ENCODE measurements at regions not wholly inside any gene's neighbourhood (a gene's known extent, or its start where the extent isn't known, plus 50 kb on each side); places are given as distances from the start of the nearest gene placed in this dataset.

- H3K4me2 ChIP-seq (ENCODE audit: low read depth, low read length, poor library complexity, severe bottlenecking), result no peak overlapping the region
- no peaks in the 10 kb centered on the region for H3K9me3 ChIP-seq (ENCODE audit: insufficient read depth, low read depth, low read length)
- TF ChIP-seq EZH2phosphoT487 (IDR thresholded peaks at IDR 0.05; ENCODE audit: borderline replicate concordance) (no peak), CTCF (conservative IDR thresholded peaks at IDR 0.05; ENCODE audit: low read length) (no peak)
- no peaks in the 10 kb centered on the region for H4K20me1 ChIP-seq (ENCODE audit: insufficient read depth, low read length, poor library complexity, severe bottlenecking)
- no peak overlapping the region for H3K9ac ChIP-seq (ENCODE audit: low read depth, low read length, poor library complexity, severe bottlenecking)
- H3K4me1 ChIP-seq (ENCODE audit: insufficient read depth, low read length, poor library complexity, severe bottlenecking), result no peaks in the 10 kb centered on the region
- no peaks in the 10 kb centered on the region for H3K9me2 ChIP-seq (replicated peaks; ENCODE audit: low read depth, low read length)
- no peak overlapping the region for H3K4me3 ChIP-seq (ENCODE audit: low read length, poor library complexity, severe bottlenecking)
- H3K27me3 ChIP-seq (ENCODE audit: insufficient read depth, low read length, poor library complexity, severe bottlenecking), result no peaks in the 10 kb centered on the region
- no peak overlapping the region for H2AFZ ChIP-seq (ENCODE audit: low read length)
- H3K36me3 ChIP-seq (ENCODE audit: insufficient read depth, low read length), result no peaks in the 10 kb centered on the region
- no peaks in the 10 kb centered on the region for H3F3A ChIP-seq (ENCODE audit: low read depth)
- no peaks in the 10 kb centered on the region for H3K79me2 ChIP-seq (ENCODE audit: insufficient read depth, low read length)
These were observed 1476.9 kb downstream of the ARAP2 start for GRCh38 chr4:34767407-34767806.

- Histone ChIP-seq H3K4me2 (ENCODE audit: low read depth, low read length, poor library complexity, severe bottlenecking) (no peak overlapping the region), H3K27me3 (ENCODE audit: insufficient read depth, low read length, poor library complexity, severe bottlenecking) (no peaks in the 10 kb centered on the region), H3K79me2 (ENCODE audit: insufficient read depth, low read length) (no peaks in the 10 kb centered on the region), H3K9me3 (ENCODE audit: insufficient read depth, low read depth, low read length) (no peaks in the 10 kb centered on the region), H3K4me3 (ENCODE audit: low read length, poor library complexity, severe bottlenecking) (no peak overlapping the region), H4K20me1 (ENCODE audit: insufficient read depth, low read length, poor library complexity, severe bottlenecking) (no peaks in the 10 kb centered on the region), H3K9ac (ENCODE audit: low read depth, low read length, poor library complexity, severe bottlenecking) (no peak overlapping the region), H3K36me3 (ENCODE audit: insufficient read depth, low read length) (no peaks in the 10 kb centered on the region), H2AFZ (ENCODE audit: low read length) (no peak overlapping the region), H3F3A (ENCODE audit: low read depth) (no peaks in the 10 kb centered on the region), H3K9me2 (replicated peaks; ENCODE audit: low read depth, low read length) (no peaks in the 10 kb centered on the region), H3K4me1 (ENCODE audit: insufficient read depth, low read length, poor library complexity, severe bottlenecking) (no peaks in the 10 kb centered on the region)
- TF ChIP-seq EZH2phosphoT487 (IDR thresholded peaks at IDR 0.05; ENCODE audit: borderline replicate concordance), result no peak
- no peak for TF ChIP-seq CTCF (conservative IDR thresholded peaks at IDR 0.05; ENCODE audit: low read length)
These were observed 1472.7 kb downstream of the ARAP2 start for GRCh38 chr4:34771632-34772031.

GRCh38 chr4:34790131-34790530 is 1454.2 kb downstream of the ARAP2 start:
- no peaks in the 10 kb centered on the region for H3K36me3 ChIP-seq (ENCODE audit: insufficient read depth, low read length)
- no peaks in the 10 kb centered on the region for H3K4me1 ChIP-seq (ENCODE audit: insufficient read depth, low read length, poor library complexity, severe bottlenecking)
- no peaks in the 10 kb centered on the region for H3K27me3 ChIP-seq (ENCODE audit: insufficient read depth, low read length, poor library complexity, severe bottlenecking)
- H3F3A ChIP-seq (ENCODE audit: low read depth), result no peaks in the 10 kb centered on the region
- no peak overlapping the region for H2AFZ ChIP-seq (ENCODE audit: low read length)
- no peak overlapping the region for H3K9ac ChIP-seq (ENCODE audit: low read depth, low read length, poor library complexity, severe bottlenecking)
- TF ChIP-seq CTCF (conservative IDR thresholded peaks at IDR 0.05; ENCODE audit: low read length), result no peak
- TF ChIP-seq EZH2phosphoT487 (IDR thresholded peaks at IDR 0.05; ENCODE audit: borderline replicate concordance), result no peak
- H3K79me2 ChIP-seq (ENCODE audit: insufficient read depth, low read length), result no peaks in the 10 kb centered on the region
- H3K9me3 ChIP-seq (ENCODE audit: insufficient read depth, low read depth, low read length), result no peaks in the 10 kb centered on the region
- H3K9me2 ChIP-seq (replicated peaks; ENCODE audit: low read depth, low read length), result no peaks in the 10 kb centered on the region; the same call in 1 of the 2 replicates
- no peak overlapping the region for H3K4me2 ChIP-seq (ENCODE audit: low read depth, low read length, poor library complexity, severe bottlenecking)
- H4K20me1 ChIP-seq (ENCODE audit: insufficient read depth, low read length, poor library complexity, severe bottlenecking), result no peaks in the 10 kb centered on the region
- H3K4me3 ChIP-seq (ENCODE audit: low read length, poor library complexity, severe bottlenecking), result no peak overlapping the region

All from Loucy (cell line).